Activated CD8-positive, alpha-beta T cell treated with anti-CD3 and anti-CD28 coated beads for 36 hours (primary cell): ENCODE measurements at regions not wholly inside any gene's neighbourhood (a gene's known extent, or its start where the extent isn't known, plus 50 kb on each side); places are given as distances from the start of the nearest gene placed in this dataset.

Experiments
- ATAC-seq: fragments of 200-7000 bp; cut with Tn5 transposase; one replicate; pipeline ENCODE4 v1.10.0; 2021; ENCODE audit warnings: mild to moderate bottlenecking, moderate library complexity
- CTCF ChIA-PET: fragments of 350-600 bp; sonication (Branson Sonifier 250); formaldehyde crosslinking; loops from one replicate; lab custom pipeline; 2021; ENCODE audit warnings: antibody characterized with exemption; lab: Charles Lee
- POLR2A ChIA-PET: fragments of 350-600 bp; sonication (Branson Sonifier 250); formaldehyde crosslinking; loops from one replicate; lab custom pipeline; 2021; ENCODE audit warnings: antibody characterized with exemption; lab: Charles Lee
- DNase-seq: peaks from one replicate; pipeline ENCODE4 v3.0.0-alpha.2; 2020
- H3K27ac Mint-ChIP-seq: one replicate; pipeline ENCODE4 v1.8.0; 2021; ENCODE audit warnings: mild to moderate bottlenecking, mixed read lengths
- H3K27me3 Mint-ChIP-seq: one replicate; pipeline ENCODE4 v1.8.0; 2021; ENCODE audit warnings: mixed read lengths
- H3K36me3 Mint-ChIP-seq: one replicate; pipeline ENCODE4 v1.8.0; 2021; ENCODE audit warnings: low read depth, mixed read lengths
- H3K4me1 Mint-ChIP-seq: one replicate; pipeline ENCODE4 v1.8.0; 2021; ENCODE audit warnings: low read depth, mixed read lengths
- H3K4me3 Mint-ChIP-seq: one replicate; pipeline ENCODE4 v1.8.0; 2021; ENCODE audit warnings: mild to moderate bottlenecking, moderate library complexity, mixed read lengths
- H3K9me3 Mint-ChIP-seq: one replicate; pipeline ENCODE4 v1.8.0; 2021; ENCODE audit warnings: mixed read lengths
- intact Hi-C: fragments of 100-400 bp; cut with micrococcal nuclease; formaldehyde crosslinking; loops from one replicate; pipeline ENCODE4 v1.10.0; 2022
- TF ChIP-seq, protein P1 (sequence below): fragments of 200-600 bp; IDR thresholded peaks from one replicate; pipeline ENCODE4 v1.8.0; 2022; ENCODE audit warnings: antibody characterized with exemption, mild to moderate bottlenecking

DNA sequence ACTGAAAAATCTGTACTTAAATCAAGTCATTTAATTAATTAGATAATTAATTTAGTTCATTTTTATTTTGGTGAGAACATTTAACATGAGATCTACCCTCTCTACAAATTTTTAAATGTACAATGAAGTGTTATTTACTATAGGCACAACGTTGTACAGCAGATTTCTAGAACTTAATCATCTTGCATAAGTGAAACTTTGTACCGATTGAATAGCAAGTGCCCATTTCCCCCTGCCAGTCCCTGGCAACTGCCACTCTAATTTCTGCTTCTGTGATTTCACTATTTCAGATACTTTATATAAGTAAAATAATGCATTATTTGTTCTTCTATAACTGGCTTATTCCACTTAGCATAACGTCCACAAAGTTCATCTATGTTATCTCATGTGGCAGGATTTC, 50.1 kb upstream of the SYTL5 start:
- Mint-ChIP-seq H3K27me3 (no peaks in the 10 kb centered on the region), H3K4me1 (peaks cover 2% of the 10 kb centered on the region), H3K9me3 (no peaks in the 10 kb centered on the region), H3K36me3 (no peaks in the 10 kb centered on the region), H3K4me3 (no peak overlapping the region), H3K27ac (no peak overlapping the region)
- intact Hi-C loops = no loop called here
- DNase-seq (no peak), ATAC-seq (no peak)
- TF ChIP-seq, protein P1, sequence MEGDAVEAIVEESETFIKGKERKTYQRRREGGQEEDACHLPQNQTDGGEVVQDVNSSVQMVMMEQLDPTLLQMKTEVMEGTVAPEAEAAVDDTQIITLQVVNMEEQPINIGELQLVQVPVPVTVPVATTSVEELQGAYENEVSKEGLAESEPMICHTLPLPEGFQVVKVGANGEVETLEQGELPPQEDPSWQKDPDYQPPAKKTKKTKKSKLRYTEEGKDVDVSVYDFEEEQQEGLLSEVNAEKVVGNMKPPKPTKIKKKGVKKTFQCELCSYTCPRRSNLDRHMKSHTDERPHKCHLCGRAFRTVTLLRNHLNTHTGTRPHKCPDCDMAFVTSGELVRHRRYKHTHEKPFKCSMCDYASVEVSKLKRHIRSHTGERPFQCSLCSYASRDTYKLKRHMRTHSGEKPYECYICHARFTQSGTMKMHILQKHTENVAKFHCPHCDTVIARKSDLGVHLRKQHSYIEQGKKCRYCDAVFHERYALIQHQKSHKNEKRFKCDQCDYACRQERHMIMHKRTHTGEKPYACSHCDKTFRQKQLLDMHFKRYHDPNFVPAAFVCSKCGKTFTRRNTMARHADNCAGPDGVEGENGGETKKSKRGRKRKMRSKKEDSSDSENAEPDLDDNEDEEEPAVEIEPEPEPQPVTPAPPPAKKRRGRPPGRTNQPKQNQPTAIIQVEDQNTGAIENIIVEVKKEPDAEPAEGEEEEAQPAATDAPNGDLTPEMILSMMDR = no peak
- CTCF ChIA-PET = no interaction called here
- POLR2A ChIA-PET = no interaction called here
